ENCODE measurements at regions not wholly inside any gene's neighbourhood (a gene's known extent, or its start where the extent isn't known, plus 50 kb on each side); places are given as distances from the start of the nearest gene placed in this dataset.

DNA sequence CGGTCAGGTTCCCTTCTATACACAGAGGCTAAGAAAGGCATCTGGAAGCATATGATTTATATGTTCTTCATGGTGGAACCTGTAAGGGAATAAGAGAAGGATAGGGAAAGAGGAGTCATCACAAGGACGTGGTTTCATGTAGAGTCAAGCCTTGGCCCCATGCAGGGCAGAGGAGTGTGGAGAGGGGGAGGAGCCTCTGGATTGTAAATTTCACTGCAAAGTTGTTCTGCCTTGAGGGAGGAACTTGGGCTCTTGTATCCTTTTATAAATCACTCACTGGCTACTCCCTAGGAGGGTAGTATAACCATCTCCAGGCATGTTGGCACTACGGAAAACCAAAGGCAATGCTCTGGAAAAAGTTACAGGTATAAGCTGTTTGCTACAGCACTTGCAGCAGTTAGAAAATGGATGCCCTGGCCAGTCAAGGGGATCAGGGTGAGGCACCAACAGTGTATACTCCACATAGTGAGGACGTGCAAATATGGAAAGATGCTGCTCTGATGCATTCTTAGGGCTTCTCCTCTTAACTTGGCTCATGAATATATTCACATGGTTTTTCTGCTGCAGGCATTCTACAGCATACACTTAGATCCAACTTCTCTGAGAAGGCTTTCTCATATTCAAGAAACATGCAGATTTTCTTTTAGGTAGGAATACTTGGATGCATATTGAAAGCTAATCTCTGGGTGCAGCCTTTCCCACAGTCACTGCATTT lies 60.3 kb upstream of the ZNF81 start:
- Histone ChIP-seq H3K4me3 (ENCODE audit: control extremely low read depth in 1 of 5, extremely low read depth in 1 of 5, insufficient read depth in 1 of 5, low read depth in 2 of 5, low read length in 4 of 5) (no peak overlapping the region), H3K4me2 (replicated peaks; ENCODE audit: low read depth, low read length, poor library complexity, severe bottlenecking) (no peak overlapping the region), H2AFZ (ENCODE audit: insufficient read depth, low read depth, low read length, poor library complexity, severe bottlenecking) (no peak overlapping the region), H3K36me3 (replicated peaks in 1 of 2; ENCODE audit: control extremely low read depth in 1 of 2, control insufficient read depth in 1 of 2, extremely low read depth in 1 of 2, insufficient read depth in 2 of 2, low read length in 1 of 2) (no peaks in the 10 kb centered on the region), H3K4me1 (ENCODE audit: control insufficient read depth in 2 of 2, insufficient read depth in 2 of 2, low read length in 2 of 2) (no peaks in the 10 kb centered on the region), H3K27me3 (replicated peaks in 1 of 4; ENCODE audit: control extremely low read depth in 1 of 4, control insufficient read depth in 3 of 4, insufficient read depth in 4 of 4, low read length in 3 of 4) (no peaks in the 10 kb centered on the region), H4K20me1 (ENCODE audit: control insufficient read depth, insufficient read depth, low read length, poor library complexity, severe bottlenecking) (no peaks in the 10 kb centered on the region), H3K79me2 (ENCODE audit: control insufficient read depth, insufficient read depth, low read length) (no peaks in the 10 kb centered on the region), H3K27ac (ENCODE audit: low read length in 2 of 2) (no peak overlapping the region), H3K9me3 (ENCODE audit: control extremely low read depth in 1 of 3, control insufficient read depth in 2 of 3, insufficient read depth in 1 of 3, low read length in 2 of 3) (no peaks in the 10 kb centered on the region), H3K9ac (ENCODE audit: low read length) (no peak overlapping the region)
- DNase-seq (no peak), ATAC-seq (ENCODE audit: low read depth) (no peak)
- intact Hi-C loops (cut with micrococcal nuclease), result no loop called here
- no peaks in the 10 kb centered on the region for H3K4me1 Mint-ChIP-seq
- H3K27me3 Mint-ChIP-seq, result peaks cover 15% of the 10 kb centered on the region
- H3K4me3 Mint-ChIP-seq, result no peak overlapping the region
- TF ChIP-seq, protein P1, sequence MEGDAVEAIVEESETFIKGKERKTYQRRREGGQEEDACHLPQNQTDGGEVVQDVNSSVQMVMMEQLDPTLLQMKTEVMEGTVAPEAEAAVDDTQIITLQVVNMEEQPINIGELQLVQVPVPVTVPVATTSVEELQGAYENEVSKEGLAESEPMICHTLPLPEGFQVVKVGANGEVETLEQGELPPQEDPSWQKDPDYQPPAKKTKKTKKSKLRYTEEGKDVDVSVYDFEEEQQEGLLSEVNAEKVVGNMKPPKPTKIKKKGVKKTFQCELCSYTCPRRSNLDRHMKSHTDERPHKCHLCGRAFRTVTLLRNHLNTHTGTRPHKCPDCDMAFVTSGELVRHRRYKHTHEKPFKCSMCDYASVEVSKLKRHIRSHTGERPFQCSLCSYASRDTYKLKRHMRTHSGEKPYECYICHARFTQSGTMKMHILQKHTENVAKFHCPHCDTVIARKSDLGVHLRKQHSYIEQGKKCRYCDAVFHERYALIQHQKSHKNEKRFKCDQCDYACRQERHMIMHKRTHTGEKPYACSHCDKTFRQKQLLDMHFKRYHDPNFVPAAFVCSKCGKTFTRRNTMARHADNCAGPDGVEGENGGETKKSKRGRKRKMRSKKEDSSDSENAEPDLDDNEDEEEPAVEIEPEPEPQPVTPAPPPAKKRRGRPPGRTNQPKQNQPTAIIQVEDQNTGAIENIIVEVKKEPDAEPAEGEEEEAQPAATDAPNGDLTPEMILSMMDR (IDR thresholded peaks at IDR 0.05), result no peak
- no peak for TF ChIP-seq EZH2 (IDR thresholded peaks at IDR 0.05; ENCODE audit: borderline replicate concordance, insufficient read depth, low read depth, low read length, poor library complexity, severe bottlenecking)
- H3K9me3 Mint-ChIP-seq (ENCODE audit: insufficient read depth), result peaks cover 3% of the 10 kb centered on the region
- WGBS (ENCODE audit: insufficient coverage), result 80% methylated on average over 1 of the region's 4 CpGs
- no peak overlapping the region for H3K27ac Mint-ChIP-seq
- ChIA-PET POLR2A (no interaction called here), CTCF (no interaction called here)

DNA sequence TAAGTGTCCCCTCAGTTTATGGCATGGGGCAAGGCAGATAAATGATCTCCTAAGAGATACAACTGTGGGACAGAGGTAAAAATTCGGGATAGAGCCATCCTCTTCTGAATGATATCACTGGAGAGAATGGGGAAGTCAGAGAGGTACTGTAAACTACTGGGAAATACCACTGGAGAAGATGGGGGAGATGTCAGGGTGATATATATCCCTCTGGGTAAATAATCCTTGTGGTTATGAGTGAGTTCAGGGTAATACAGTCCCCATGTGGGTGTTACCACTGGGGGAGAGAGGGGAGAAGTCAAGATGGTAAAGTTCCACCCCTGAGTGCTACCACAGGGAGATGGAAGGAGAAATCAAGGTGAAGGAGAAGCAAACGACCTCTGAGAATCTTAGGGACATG lies 63.9 kb upstream of the ZNF81 start:
- WGBS (ENCODE audit: insufficient coverage), result 80% methylated on average over 1 of the region's 2 CpGs
- ChIA-PET CTCF (no interaction called here), POLR2A (no interaction called here)
- no peak overlapping the region for H3K27ac Mint-ChIP-seq
- Histone ChIP-seq H4K20me1 (ENCODE audit: control insufficient read depth, insufficient read depth, low read length, poor library complexity, severe bottlenecking) (no peaks in the 10 kb centered on the region), H3K9ac (ENCODE audit: low read length) (no peak overlapping the region), H3K4me1 (ENCODE audit: control insufficient read depth in 2 of 2, insufficient read depth in 2 of 2, low read length in 2 of 2) (no peaks in the 10 kb centered on the region), H3K27ac (ENCODE audit: low read length in 2 of 2) (no peak overlapping the region), H3K36me3 (replicated peaks in 1 of 2; ENCODE audit: control extremely low read depth in 1 of 2, control insufficient read depth in 1 of 2, extremely low read depth in 1 of 2, insufficient read depth in 2 of 2, low read length in 1 of 2) (no peaks in the 10 kb centered on the region), H3K27me3 (replicated peaks in 1 of 4; ENCODE audit: control extremely low read depth in 1 of 4, control insufficient read depth in 3 of 4, insufficient read depth in 4 of 4, low read length in 3 of 4) (peaks cover 0 to 6% (median 0%) of the 10 kb centered on the region in 4 experiments), H3K9me3 (ENCODE audit: control extremely low read depth in 1 of 3, control insufficient read depth in 2 of 3, insufficient read depth in 1 of 3, low read length in 2 of 3) (peaks cover 0 to 4% (median 0%) of the 10 kb centered on the region in 3 donors), H3K79me2 (ENCODE audit: control insufficient read depth, insufficient read depth, low read length) (no peaks in the 10 kb centered on the region), H3K4me2 (replicated peaks; ENCODE audit: low read depth, low read length, poor library complexity, severe bottlenecking) (no peak overlapping the region), H2AFZ (ENCODE audit: insufficient read depth, low read depth, low read length, poor library complexity, severe bottlenecking) (no peak overlapping the region), H3K4me3 (ENCODE audit: control extremely low read depth in 1 of 5, extremely low read depth in 1 of 5, insufficient read depth in 1 of 5, low read depth in 2 of 5, low read length in 4 of 5) (no peak overlapping the region)
- no peak overlapping the region for H3K4me3 Mint-ChIP-seq
- no peak for ATAC-seq (ENCODE audit: low read depth)
- H3K9me3 Mint-ChIP-seq (ENCODE audit: insufficient read depth), result peaks cover 3% of the 10 kb centered on the region
- intact Hi-C loops (cut with micrococcal nuclease), result no loop called here
- H3K4me1 Mint-ChIP-seq, result no peaks in the 10 kb centered on the region
- peaks cover 15% of the 10 kb centered on the region for H3K27me3 Mint-ChIP-seq
- no peak for DNase-seq
- TF ChIP-seq EZH2 (IDR thresholded peaks at IDR 0.05; ENCODE audit: borderline replicate concordance, insufficient read depth, low read depth, low read length, poor library complexity, severe bottlenecking), result no peak
- TF ChIP-seq, protein P1 (IDR thresholded peaks at IDR 0.05), result no peak
